Hematopoietic multipotent progenitor cell treated with erythropoietin and hydrocortisone succinate and interleukin-3 and kit ligand, for 4 days (in vitro differentiated cells): ENCODE measurements at regions not wholly inside any gene's neighbourhood (a gene's known extent, or its start where the extent isn't known, plus 50 kb on each side); places are given as distances from the start of the nearest gene placed in this dataset.
"Not testable (repeated sequence)": the region's sequence is repeated elsewhere in the genome, so short reads cannot be mapped to it uniquely, and the experiment has no call there.

Experiments used
- DNase-seq: peaks from one replicate; pipeline ENCODE4 v3.0.0-alpha.2; 2015

- DNase-seq, result no peak
Observed at GRCh38 chr21:18722193-18722592, 318.6 kb upstream of the TMPRSS15 start.

GRCh38 chr21:18723171-18723570, 319.6 kb upstream of the TMPRSS15 start:
- DNase-seq, result no peak

GRCh38 chr21:18725653-18726052, 322.1 kb upstream of the TMPRSS15 start:
- DNase-seq, result peak; percentile 26

- no peak for DNase-seq
Observed at GRCh38 chr21:18741954-18742353, 338.4 kb upstream of the TMPRSS15 start.

GRCh38 chr21:18743531-18743930, 339.9 kb upstream of the TMPRSS15 start:
- DNase-seq, result no peak

GRCh38 chr21:18744840-18745239, 341.3 kb upstream of the TMPRSS15 start:
- DNase-seq, result no peak

GRCh38 chr21:18752894-18753293, 349.3 kb upstream of the TMPRSS15 start:
- not testable (repeated sequence) for DNase-seq

- not testable (repeated sequence) for DNase-seq
Observed at GRCh38 chr21:18756272-18756671, 352.7 kb upstream of the TMPRSS15 start.

- no peak for DNase-seq
Observed at GRCh38 chr21:18759267-18759666, 355.7 kb upstream of the TMPRSS15 start.

GRCh38 chr21:18759751-18760161, 356.2 kb upstream of the TMPRSS15 start:
- no peak for DNase-seq

- no peak for DNase-seq
Observed at GRCh38 chr21:18760247-18760646, 356.7 kb upstream of the TMPRSS15 start.

- no peak for DNase-seq
Observed at GRCh38 chr21:18764720-18765119, 361.1 kb upstream of the TMPRSS15 start.

- DNase-seq, result no peak
Observed at GRCh38 chr21:18769599-18769998, 366.0 kb upstream of the TMPRSS15 start.

GRCh38 chr21:18771845-18772380, 368.3 kb upstream of the TMPRSS15 start:
- no peak for DNase-seq

GRCh38 chr21:18772404-18772803, 368.8 kb upstream of the TMPRSS15 start:
- no peak for DNase-seq

- no peak for DNase-seq
Observed at GRCh38 chr21:18772897-18773296, 369.3 kb upstream of the TMPRSS15 start.

- no peak for DNase-seq
Observed at GRCh38 chr21:18776936-18777335, 373.4 kb upstream of the TMPRSS15 start.

GRCh38 chr21:18782721-18783120, 379.1 kb upstream of the TMPRSS15 start:
- no peak for DNase-seq

GRCh38 chr21:18801468-18801867, 397.9 kb upstream of the TMPRSS15 start:
- peak; percentile 15 for DNase-seq

- DNase-seq, result no peak
Observed at GRCh38 chr21:18803624-18804023, 400.0 kb upstream of the TMPRSS15 start.

GRCh38 chr21:18810136-18810535, 406.6 kb upstream of the TMPRSS15 start:
- no peak for DNase-seq

- DNase-seq, result peak; percentile 1
Observed at GRCh38 chr21:18812308-18812707, 408.7 kb upstream of the TMPRSS15 start.

GRCh38 chr21:18819507-18819906, 415.9 kb upstream of the TMPRSS15 start:
- no peak for DNase-seq

- DNase-seq, result no peak
Observed at GRCh38 chr21:18826562-18826961, 423.0 kb upstream of the TMPRSS15 start.

- no peak for DNase-seq
Observed at GRCh38 chr21:18831942-18832676, 428.5 kb upstream of the TMPRSS15 start.
